ENCODE measurements at regions not wholly inside any gene's neighbourhood (a gene's known extent, or its start where the extent isn't known, plus 50 kb on each side); places are given as distances from the start of the nearest gene placed in this dataset.
"Not testable (repeated sequence)": the region's sequence is repeated elsewhere in the genome, so short reads cannot be mapped to it uniquely, and the experiment has no call there.

GRCh38 chr11:100576718-100577021 is 110.4 kb upstream of the ARHGAP42 start:
- Mint-ChIP-seq H3K27me3 (no peaks in the 10 kb centered on the region), H3K4me1 (no peaks in the 10 kb centered on the region), H3K27ac (no peak overlapping the region), H3K4me3 (no peak overlapping the region), H3K36me3 (no peaks in the 10 kb centered on the region), H3K9me3 (no peaks in the 10 kb centered on the region)
- POLR2A ChIA-PET: no interaction called here
- no peak for DNase-seq
- ATAC-seq (ENCODE audit: low read depth): no peak

- no peak for ATAC-seq (ENCODE audit: low read depth)
- POLR2A ChIA-PET: no interaction called here
- Mint-ChIP-seq H3K4me3 (no peak overlapping the region), H3K27me3 (no peaks in the 10 kb centered on the region), H3K36me3 (no peaks in the 10 kb centered on the region), H3K9me3 (no peaks in the 10 kb centered on the region), H3K27ac (no peak overlapping the region), H3K4me1 (no peaks in the 10 kb centered on the region)
- DNase-seq: no peak
These were observed 108.2 kb upstream of the ARHGAP42 start for GRCh38 chr11:100578831-100579311.

DNA sequence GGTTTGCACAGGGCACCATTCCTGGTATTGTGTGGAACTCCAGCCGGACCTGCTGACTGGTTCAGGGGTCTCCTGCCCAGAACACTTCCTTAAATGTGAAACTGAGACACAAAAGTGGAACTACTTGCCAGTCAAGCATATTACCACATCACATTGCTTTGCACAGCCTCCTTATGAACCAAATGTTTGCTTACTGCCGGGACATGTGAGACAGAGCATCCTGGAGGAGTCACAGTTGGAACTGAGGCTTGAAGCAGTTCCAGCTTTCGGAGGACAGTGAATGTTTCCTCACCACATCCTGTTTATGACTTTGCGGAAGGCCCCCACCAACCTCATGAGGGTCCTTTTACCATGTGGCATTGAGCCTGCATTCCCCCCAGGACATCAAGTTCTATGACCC is 105.8 kb upstream of the ARHGAP42 start:
- POLR2A ChIA-PET: no interaction called here
- H3K4me3 Mint-ChIP-seq: no peak overlapping the region
- ATAC-seq (ENCODE audit: low read depth): no peak
- no peaks in the 10 kb centered on the region for H3K4me1 Mint-ChIP-seq
- H3K27ac Mint-ChIP-seq: no peak overlapping the region
- no peak for DNase-seq
- H3K27me3 Mint-ChIP-seq: no peaks in the 10 kb centered on the region
- no peaks in the 10 kb centered on the region for H3K36me3 Mint-ChIP-seq
- no peaks in the 10 kb centered on the region for H3K9me3 Mint-ChIP-seq

DNA sequence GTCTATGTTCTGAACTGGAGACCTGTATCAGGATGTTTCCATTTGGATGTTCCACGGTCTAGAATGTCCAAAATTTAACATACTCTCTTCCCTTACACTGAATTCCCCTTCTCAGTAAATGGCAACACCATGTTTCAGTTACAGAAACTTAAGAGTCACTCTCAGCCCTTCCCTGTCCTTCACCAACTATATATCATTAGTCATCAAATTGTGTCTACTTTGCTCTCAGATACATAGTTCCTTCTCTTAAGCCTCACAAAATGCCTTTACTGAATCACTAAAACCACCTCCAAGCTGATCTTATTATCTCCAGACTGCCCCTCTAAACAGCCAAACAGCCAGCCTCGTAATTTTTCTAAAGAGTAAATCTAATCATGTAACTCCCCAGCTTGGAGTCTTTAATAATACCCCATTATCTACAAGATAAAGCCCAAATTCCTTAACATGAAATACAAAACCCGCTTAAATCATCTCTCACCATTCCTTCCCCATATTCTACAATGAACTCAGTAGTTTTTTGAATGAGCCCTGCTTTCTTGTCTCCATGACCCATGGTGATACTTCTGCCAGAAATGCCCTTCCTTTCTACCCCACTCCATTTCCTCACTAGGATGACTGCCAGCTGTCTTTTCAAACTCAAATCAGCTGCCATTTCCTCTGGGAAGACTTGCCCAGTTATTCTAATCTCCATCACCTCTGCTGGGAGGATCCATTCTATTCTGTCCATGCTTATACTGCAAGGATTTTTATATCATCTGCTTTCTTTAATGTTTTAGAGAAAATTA is 102.7 kb upstream of the ARHGAP42 start:
- no peak overlapping the region for H3K4me3 Mint-ChIP-seq
- POLR2A ChIA-PET: no interaction called here
- no peak for DNase-seq
- H3K27ac Mint-ChIP-seq: no peak overlapping the region
- no peaks in the 10 kb centered on the region for H3K36me3 Mint-ChIP-seq
- no peaks in the 10 kb centered on the region for H3K27me3 Mint-ChIP-seq
- no peak for ATAC-seq (ENCODE audit: low read depth)
- H3K9me3 Mint-ChIP-seq: no peaks in the 10 kb centered on the region
- H3K4me1 Mint-ChIP-seq: no peaks in the 10 kb centered on the region

GRCh38 chr11:100585728-100586127 is 101.4 kb upstream of the ARHGAP42 start:
- no peaks in the 10 kb centered on the region for H3K36me3 Mint-ChIP-seq
- no peak overlapping the region for H3K27ac Mint-ChIP-seq
- POLR2A ChIA-PET: no interaction called here
- H3K27me3 Mint-ChIP-seq: no peaks in the 10 kb centered on the region
- no peak for ATAC-seq (ENCODE audit: low read depth)
- no peaks in the 10 kb centered on the region for H3K4me1 Mint-ChIP-seq
- no peaks in the 10 kb centered on the region for H3K9me3 Mint-ChIP-seq
- no peak for DNase-seq
- no peak overlapping the region for H3K4me3 Mint-ChIP-seq

- no peak for ATAC-seq (ENCODE audit: low read depth)
- Mint-ChIP-seq H3K36me3 (no peaks in the 10 kb centered on the region), H3K4me3 (no peak overlapping the region), H3K27ac (no peak overlapping the region), H3K4me1 (no peaks in the 10 kb centered on the region), H3K9me3 (no peaks in the 10 kb centered on the region), H3K27me3 (no peaks in the 10 kb centered on the region)
- DNase-seq: no peak
- POLR2A ChIA-PET: no interaction called here
These were observed 100.6 kb upstream of the ARHGAP42 start for GRCh38 chr11:100586361-100587101.

DNA sequence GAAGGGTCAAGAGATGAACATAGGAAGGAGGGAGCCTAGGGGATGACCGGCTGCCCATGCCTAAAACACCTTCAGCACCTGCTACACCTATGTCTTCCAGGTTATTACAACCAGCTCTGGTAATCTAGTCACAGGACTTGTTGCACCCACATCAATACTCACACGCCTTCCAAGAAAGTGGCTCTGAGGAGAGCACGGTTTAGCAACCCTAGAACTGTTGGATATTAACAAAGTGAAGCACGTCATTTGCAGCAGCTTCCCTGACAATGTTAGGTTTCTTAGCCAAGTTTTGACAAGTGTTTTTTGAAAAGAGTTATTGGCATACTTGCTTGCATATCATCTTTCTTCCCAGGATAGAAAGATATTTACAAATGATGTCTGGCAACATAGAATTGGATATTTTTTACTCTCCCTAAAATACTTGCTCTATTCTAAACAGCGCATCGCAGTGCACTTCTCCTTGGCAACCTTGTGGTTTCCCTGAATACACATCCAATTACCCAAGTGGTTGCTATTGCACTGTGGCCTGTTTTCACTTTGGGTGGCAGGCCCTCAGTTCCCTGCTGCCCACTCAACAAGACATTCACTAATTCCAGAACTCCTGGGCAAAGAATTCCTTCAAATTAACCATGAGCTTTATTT is 94.3 kb upstream of the ARHGAP42 start:
- POLR2A ChIA-PET: no interaction called here
- Mint-ChIP-seq H3K4me3 (no peak overlapping the region), H3K27me3 (no peaks in the 10 kb centered on the region), H3K4me1 (no peaks in the 10 kb centered on the region), H3K27ac (no peak overlapping the region), H3K9me3 (no peaks in the 10 kb centered on the region), H3K36me3 (no peaks in the 10 kb centered on the region)
- DNase-seq (no peak), ATAC-seq (ENCODE audit: low read depth) (no peak)

- Mint-ChIP-seq H3K36me3 (no peaks in the 10 kb centered on the region), H3K27me3 (no peaks in the 10 kb centered on the region), H3K4me1 (no peaks in the 10 kb centered on the region), H3K4me3 (no peak overlapping the region), H3K27ac (no peak overlapping the region), H3K9me3 (no peaks in the 10 kb centered on the region)
- no peak for DNase-seq
- POLR2A ChIA-PET: no interaction called here
- no peak for ATAC-seq (ENCODE audit: low read depth)
These were observed 93.8 kb upstream of the ARHGAP42 start for GRCh38 chr11:100593291-100593690.

GRCh38 chr11:100594320-100594719 is 92.8 kb upstream of the ARHGAP42 start:
- Mint-ChIP-seq H3K4me1 (no peaks in the 10 kb centered on the region), H3K9me3 (no peaks in the 10 kb centered on the region), H3K27me3 (no peaks in the 10 kb centered on the region), H3K36me3 (no peaks in the 10 kb centered on the region), H3K27ac (no peak overlapping the region), H3K4me3 (no peak overlapping the region)
- DNase-seq (no peak), ATAC-seq (ENCODE audit: low read depth) (no peak)
- POLR2A ChIA-PET: no interaction called here

DNA sequence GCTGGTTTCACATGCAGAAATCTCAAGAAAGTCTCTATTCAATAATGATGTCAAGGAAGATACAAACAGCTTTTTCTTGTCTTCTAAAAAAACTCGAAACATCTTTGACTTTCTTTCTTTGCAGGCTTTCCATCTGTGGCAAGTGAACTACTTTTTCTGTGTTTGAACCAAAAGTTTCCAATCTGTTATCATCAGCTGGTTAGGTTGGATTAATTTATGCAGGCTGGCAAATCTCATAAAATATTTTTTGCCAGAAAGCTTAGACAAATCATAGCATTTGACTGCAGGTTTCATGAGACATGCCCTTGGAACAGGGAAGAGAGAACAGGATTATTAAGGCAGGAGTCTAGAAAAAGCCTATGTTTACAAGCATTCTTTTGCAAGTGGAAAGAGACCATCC is 86.1 kb upstream of the ARHGAP42 start:
- Mint-ChIP-seq H3K4me1 (no peaks in the 10 kb centered on the region), H3K4me3 (no peak overlapping the region), H3K27ac (no peak overlapping the region), H3K36me3 (no peaks in the 10 kb centered on the region), H3K9me3 (peaks cover 4% of the 10 kb centered on the region), H3K27me3 (no peaks in the 10 kb centered on the region)
- ATAC-seq (ENCODE audit: low read depth) (no peak), DNase-seq (no peak)
- POLR2A ChIA-PET: no interaction called here

DNA sequence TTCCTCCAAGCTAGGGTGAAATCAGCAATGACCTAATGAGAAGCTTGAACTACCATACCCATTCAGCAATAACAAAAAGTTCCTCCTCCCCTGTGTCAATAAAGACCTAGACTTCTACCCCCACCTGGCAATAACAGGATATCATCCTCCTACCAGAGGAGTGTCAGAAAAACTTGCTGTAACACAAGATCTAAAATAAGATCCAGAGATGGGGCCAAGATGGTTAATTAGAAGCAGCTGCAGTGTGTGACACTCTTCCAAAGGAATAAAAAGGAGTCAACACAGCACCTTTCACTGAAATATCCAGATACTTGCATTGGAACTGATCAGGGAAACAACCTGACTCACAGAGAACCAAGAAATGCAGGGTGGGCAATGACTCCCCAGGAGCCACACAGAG is 84.4 kb upstream of the ARHGAP42 start:
- no peak for ATAC-seq (ENCODE audit: low read depth)
- Mint-ChIP-seq H3K27me3 (no peaks in the 10 kb centered on the region), H3K9me3 (peaks cover 4% of the 10 kb centered on the region), H3K27ac (no peak overlapping the region), H3K4me1 (no peaks in the 10 kb centered on the region), H3K4me3 (no peak overlapping the region), H3K36me3 (no peaks in the 10 kb centered on the region)
- POLR2A ChIA-PET: no interaction called here
- no peak for DNase-seq

GRCh38 chr11:100607761-100608160 is 79.3 kb upstream of the ARHGAP42 start:
- H3K9me3 Mint-ChIP-seq; ATAC-seq (ENCODE audit: low read depth); DNase-seq; H3K4me1 Mint-ChIP-seq; POLR2A ChIA-PET; H3K36me3 Mint-ChIP-seq; H3K27me3 Mint-ChIP-seq; H3K27ac Mint-ChIP-seq; H3K4me3 Mint-ChIP-seq: not testable (repeated sequence)

GRCh38 chr11:100612766-100613165 is 74.3 kb upstream of the ARHGAP42 start:
- Mint-ChIP-seq H3K27me3 (no peaks in the 10 kb centered on the region), H3K4me1 (no peaks in the 10 kb centered on the region), H3K36me3 (no peaks in the 10 kb centered on the region), H3K27ac (no peak overlapping the region), H3K4me3 (no peak overlapping the region), H3K9me3 (no peaks in the 10 kb centered on the region)
- POLR2A ChIA-PET: no interaction called here
- ATAC-seq (ENCODE audit: low read depth): no peak
- no peak for DNase-seq

DNA sequence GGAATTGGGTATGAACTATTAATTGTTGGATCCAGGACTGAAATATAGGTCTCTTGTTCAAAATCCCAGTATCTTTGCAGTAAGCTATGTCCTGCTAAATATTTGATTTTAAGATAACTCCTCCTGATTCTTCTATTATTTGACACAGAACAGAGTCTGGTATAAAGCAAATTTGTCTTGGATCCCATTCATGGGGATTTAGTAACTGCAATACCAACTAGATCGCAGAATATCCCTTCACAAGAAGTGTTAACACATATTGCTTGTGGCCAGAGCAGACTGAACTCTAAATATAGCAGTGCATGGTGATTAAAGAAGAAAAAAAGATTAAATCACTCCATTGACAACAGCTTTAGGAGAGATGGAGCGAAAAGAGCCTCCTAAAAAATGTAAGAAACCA is 68.2 kb upstream of the ARHGAP42 start:
- no peak overlapping the region for H3K4me3 Mint-ChIP-seq
- no peak for DNase-seq
- no peaks in the 10 kb centered on the region for H3K4me1 Mint-ChIP-seq
- POLR2A ChIA-PET: no interaction called here
- H3K9me3 Mint-ChIP-seq: peaks cover 12% of the 10 kb centered on the region
- H3K36me3 Mint-ChIP-seq: no peaks in the 10 kb centered on the region
- H3K27ac Mint-ChIP-seq: no peak overlapping the region
- no peaks in the 10 kb centered on the region for H3K27me3 Mint-ChIP-seq
- no peak for ATAC-seq (ENCODE audit: low read depth)

All from activated naive CD8-positive, alpha-beta T cell treated with anti-CD3 and anti-CD28 coated beads, Interleukin-2, amount 10 ng/mL, durations not matched to agents 7 days and 5 days (primary cell).